WTC11 (cell line): ENCODE measurements at regions not wholly inside any gene's neighbourhood (a gene's known extent, or its start where the extent isn't known, plus 50 kb on each side); places are given as distances from the start of the nearest gene placed in this dataset.

Source experiments
- ARID4B ChIP-seq: sonication (generic); formaldehyde crosslinking; IDR thresholded peaks from 2 replicates; pipeline ENCODE4 v1.8.0; 2023; ENCODE audit warnings: missing genetic modification reagents, mild to moderate bottlenecking, borderline replicate concordance
- CREB1 ChIP-seq: sonication (generic); formaldehyde crosslinking; IDR thresholded peaks from 2 replicates; pipeline ENCODE4 v1.8.0; 2023; ENCODE audit warnings: mild to moderate bottlenecking, missing genetic modification reagents
- CTCF ChIP-seq: fragments of 200-600 bp; IDR thresholded peaks from 2 replicates; pipeline ENCODE4 v1.8.0; 2022; ENCODE audit warnings: antibody characterized with exemption
- E2F1 ChIP-seq: sonication (generic); formaldehyde crosslinking; IDR thresholded peaks from 2 replicates; pipeline ENCODE4 v1.8.0; 2022; ENCODE audit warnings: mild to moderate bottlenecking, missing genetic modification reagents
- FOXJ3 ChIP-seq: sonication (generic); formaldehyde crosslinking; IDR thresholded peaks from 2 replicates; pipeline ENCODE4 v1.9.0; 2021; ENCODE audit warnings: missing genetic modification reagents, mild to moderate bottlenecking, borderline replicate concordance
- NR2C2 ChIP-seq: sonication (generic); formaldehyde crosslinking; IDR thresholded peaks from 2 replicates; pipeline ENCODE4 v1.8.0; 2022; ENCODE audit warnings: mild to moderate bottlenecking, missing genetic modification reagents
- ZNF317 ChIP-seq: sonication (generic); formaldehyde crosslinking; IDR thresholded peaks from 2 replicates; pipeline ENCODE4 v1.8.1; 2023; ENCODE audit warnings: low read depth, mild to moderate bottlenecking, moderate library complexity, missing genetic modification reagents, borderline replicate concordance

- TF ChIP-seq FOXJ3 (CRISPR knock-in tag) (no peak), NR2C2 (CRISPR knock-in tag) (no peak), CREB1 (no peak), E2F1 (CRISPR knock-in tag) (no peak), ARID4B (no peak), ZNF317 (CRISPR knock-in tag) (no peak), CTCF (no peak)
These were observed 603.0 kb upstream of the CDH8 start for GRCh38 chr16:62638964-62639870.
